HG02763 (cell line): ENCODE measurements at regions not wholly inside any gene's neighbourhood (a gene's known extent, or its start where the extent isn't known, plus 50 kb on each side); places are given as distances from the start of the nearest gene placed in this dataset.
A peak's percentile ranks its signal among the peaks of the same experiment; 100 is the strongest.
"Not testable (repeated sequence)": the region's sequence is repeated elsewhere in the genome, so short reads cannot be mapped to it uniquely, and the experiment has no call there.

Experiments used
- ATAC-seq: cut with Tn5 transposase; IDR thresholded peaks from one replicate; pipeline ENCODE4 v1.9.1; 2021; ENCODE audit warnings: mild to moderate bottlenecking, moderate library complexity; ENCODE audit not compliant: unreplicated experiment

DNA sequence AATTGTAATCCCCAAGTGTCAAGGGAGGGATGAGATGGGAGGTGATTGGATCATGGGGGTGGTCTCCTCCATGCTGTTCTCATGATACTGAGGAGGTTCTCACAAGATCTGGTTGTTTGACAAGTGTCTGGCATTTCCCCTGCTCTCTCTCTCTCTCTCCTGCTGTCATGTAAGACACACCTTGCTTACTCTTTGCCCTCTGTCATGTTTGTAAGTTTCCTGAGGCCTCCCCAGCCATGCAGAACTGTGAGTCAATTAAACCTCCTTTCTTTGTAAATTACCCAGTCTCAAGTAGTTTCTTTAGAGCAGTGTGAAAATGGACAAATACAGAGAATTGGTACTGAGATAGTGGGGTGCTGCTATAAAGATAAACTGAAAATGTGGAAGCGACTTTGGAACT, 207.9 kb downstream of the HINT1 start:
- ATAC-seq = no peak

DNA sequence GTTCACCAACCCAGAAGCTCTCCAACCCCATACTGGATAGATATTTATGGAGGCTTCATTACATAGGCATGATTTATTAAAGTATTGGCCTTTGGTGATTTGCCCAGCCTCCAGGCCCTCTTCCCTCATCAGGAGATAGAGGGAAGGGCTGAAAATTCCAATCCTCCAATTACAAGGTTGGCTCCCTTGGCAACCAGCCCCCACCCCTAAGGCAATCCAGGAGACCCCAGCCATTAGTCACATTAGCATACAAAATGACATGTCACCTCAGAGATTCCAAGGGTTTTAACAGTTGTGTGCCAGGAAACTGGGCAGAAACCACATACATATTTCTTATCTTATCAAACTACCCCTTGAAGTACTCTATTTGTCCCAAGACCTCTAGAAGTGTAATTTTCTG, 210.0 kb downstream of the HINT1 start:
- ATAC-seq = no peak

DNA sequence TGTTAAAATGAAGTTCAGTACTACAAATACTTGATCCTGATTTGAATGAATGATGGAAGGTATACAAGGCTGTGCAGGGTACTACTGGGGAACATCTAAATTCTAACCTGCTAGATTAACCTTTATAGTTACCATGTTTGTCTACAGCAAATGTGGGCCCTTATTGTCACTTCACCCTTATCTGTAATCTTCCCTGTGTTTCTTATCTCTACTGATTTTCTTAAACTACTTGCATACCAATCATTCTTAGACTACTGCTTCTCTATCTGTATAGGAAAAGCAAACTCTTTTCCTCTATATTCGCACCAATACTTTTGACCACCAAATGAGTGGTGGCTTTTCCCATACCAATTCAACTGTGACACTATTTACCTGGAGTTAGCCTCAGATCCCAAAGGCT, 210.7 kb downstream of the HINT1 start:
- no peak for ATAC-seq

DNA sequence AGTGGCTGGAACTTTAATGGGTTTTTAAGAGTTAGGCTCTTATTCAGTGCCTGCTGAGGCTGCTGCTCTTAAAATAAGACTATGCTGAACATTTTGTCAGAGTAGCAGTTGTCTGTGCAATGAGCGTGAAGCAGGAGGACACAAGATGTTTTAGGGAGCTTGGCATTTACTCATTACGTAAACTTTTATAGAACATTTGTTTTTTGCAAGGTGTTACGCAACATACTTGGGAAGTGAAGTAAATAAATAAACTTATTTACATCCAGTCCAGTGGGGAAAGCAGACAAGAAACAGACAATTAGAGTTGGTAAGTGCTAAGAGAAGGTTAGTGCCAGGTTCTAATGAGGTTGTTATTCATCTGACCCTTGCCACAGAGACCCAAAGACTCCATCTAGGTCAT, 226.0 kb downstream of the HINT1 start:
- no peak for ATAC-seq

DNA sequence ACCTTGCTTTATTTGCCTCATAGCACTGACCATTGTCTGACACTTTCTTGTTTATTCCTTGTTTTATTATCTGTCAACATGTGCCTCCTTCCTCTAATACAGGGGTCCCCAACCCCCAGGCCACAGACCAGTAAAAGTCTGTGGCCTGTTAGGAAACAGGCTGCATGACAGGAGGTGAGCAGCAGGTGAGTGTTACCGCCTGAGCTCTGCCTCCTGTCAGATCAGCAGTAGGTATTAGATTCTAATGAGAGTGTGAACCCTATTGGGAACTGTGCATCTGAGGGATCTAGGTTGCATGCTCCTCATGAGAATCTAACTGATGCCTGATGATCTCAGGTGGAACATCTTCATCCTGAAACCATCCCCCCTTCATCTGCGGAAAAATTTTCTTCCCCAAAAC, 228.0 kb downstream of the HINT1 start:
- ATAC-seq = no peak

DNA sequence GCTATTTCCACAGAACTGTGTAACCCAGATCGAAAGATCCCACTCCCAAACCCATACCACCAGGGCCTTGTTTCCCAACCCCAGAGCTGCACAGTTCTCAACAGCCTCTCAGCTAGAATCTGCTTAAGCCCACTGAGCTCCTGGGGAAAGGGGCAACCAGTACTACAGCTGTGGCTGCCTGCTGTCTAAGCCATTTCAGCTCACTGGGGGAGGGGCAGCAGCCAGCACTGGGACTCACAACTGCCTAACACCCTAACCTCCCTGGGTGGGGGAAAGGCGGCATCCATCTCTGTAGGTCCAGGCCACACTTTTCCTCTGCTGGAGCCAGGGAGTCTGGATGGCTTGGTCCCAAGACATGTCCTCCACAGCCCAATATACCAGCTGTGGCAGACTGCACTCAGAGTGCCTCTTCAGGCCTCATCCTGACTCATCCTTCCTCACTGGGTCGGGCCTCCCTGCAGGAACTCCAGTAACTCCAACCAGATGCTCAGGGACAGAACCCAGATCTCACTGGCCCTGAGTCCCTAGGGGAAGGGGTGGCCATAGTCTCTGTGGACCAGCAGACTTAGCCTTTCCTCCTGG, 241.4 kb downstream of the HINT1 start:
- no peak for ATAC-seq

DNA sequence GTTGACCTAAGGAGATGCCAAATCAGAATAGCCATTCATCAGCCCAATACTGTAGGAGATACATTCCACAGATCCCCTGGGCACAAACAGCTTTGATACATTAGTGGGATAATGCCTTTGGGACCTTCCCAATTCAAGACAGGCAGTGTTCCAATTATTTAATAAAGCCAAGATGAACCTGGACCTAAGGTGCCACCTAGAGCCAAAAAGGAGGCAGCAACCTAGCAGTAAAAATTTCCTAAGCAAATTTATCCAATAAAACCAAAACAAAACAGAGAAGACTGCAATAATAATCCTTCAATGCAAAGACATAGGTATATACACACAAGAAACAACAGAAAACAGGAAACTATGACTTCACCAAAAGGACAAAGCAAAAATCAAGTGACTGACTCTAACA, 253.0 kb downstream of the HINT1 start:
- no peak for ATAC-seq

DNA sequence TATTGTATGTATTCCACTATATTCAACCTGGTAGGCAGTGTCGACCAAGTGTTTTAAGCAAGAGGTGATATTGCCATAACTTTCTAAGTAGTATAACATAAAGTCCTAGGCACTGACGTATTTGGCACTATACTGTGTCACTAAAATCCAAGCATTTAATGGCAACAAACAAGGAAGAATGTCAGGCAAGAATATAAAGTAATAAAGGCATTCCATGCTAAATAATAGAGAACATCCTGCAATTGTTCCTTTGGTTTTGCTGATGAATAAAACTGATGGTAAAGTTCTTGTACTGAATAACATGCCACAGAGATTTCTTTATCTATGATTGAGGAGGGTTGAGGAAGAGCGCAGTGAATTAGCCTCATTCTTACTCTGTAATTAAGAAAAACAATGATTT, 256.9 kb downstream of the HINT1 start:
- ATAC-seq = no peak

DNA sequence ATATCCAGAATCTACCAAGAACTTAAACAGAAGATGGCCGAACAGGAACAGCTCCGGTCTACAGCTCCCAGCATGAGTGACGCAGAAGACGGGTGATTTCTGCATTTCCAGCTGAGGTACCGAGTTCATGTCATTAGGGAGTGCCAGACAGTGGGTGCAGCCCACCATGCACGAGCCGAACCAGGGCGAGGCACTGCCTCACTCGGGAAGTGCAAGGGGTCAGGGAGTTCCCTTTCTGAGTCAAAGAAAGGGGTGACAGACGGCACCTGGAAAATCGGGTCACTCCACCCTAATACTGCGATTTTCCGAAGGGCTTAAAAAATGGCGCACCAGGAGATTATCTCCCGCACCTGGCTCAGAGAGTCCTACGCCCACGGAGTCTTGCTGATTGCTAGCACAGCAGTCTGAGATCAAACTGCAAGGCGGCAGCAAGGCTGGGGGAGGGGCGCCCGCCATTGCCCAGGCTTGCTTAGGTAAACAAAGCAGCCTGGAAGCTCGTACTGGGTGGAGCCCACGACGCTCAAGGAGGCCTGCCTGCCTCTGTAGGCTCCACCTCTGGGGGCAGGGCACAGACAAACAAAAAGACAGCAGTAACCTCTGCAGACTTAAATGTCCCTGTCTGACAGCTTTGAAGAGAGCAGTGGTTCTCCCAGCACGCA, 267.4 kb downstream of the HINT1 start:
- ATAC-seq = not testable (repeated sequence)

DNA sequence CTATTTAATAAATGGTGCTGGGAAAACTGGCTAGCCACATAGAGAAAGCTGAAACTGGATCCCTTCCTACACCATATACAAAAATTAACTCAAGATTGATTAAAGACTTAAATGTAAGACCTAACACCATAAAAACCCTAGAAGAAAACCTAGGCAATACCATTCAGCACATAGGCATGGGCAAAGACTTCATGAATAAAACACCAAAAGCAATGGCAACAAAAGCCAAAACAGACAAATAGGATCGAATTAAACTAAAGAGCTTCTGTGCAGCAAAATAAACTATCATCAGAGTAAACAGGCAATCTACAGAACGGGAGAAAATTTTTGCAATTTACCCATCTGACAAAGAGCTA, 267.9 kb downstream of the HINT1 start:
- ATAC-seq = not testable (repeated sequence)

DNA sequence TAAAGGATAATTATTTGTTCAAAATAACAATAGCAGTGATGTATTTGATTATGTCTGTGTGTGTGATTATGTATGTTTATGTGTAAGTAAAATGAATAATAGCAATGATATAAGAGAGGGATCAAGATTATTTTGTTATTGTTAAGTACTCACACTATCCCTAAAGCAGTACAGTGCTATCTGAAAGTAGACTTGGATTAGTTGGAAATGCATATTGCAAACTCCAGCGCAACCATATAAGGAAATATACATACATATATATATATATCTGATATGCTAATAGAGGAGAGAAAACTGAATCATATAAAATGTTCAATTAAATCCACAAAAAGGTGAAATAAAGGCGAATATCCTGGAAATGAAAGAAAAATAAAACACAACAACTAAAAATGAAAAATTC, 268.4 kb downstream of the HINT1 start:
- no peak for ATAC-seq

DNA sequence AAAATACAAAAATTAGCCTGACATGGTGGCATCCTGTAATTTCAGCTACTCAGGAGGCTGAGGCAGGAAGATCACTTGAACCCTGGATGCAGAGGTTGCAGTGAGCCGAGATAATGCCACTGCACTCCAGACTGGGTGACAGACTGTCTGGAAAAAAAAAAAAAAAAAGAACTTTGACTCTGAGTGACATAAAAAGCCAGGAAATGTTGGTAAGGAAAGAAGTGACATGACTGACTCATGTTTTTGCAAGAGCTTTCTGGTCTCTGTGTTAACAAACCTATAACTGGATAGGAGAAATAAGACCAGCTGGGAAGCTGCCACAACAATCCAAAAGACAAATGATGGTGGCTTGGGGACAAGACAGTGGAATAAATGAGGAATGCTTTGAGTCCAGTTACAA, 272.1 kb downstream of the HINT1 start:
- no peak for ATAC-seq

DNA sequence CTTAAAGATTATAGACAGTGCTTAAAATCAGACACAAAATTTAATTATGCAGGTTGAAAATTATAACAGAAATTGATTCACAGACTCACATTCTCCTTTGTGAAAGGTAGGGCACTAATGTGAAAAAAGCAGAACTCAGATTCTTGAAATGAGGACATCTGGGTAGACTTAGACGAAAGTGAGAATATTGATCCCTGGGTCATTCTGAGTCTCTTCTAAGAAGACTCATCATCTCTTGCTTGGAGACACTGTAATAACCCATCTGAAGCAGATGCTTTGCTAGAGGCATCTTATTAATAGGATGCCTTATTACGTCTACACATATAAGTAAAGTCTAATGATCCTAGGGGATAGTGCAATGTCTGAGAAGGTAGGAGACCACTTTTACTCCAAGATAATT, 274.4 kb downstream of the HINT1 start:
- ATAC-seq = no peak

DNA sequence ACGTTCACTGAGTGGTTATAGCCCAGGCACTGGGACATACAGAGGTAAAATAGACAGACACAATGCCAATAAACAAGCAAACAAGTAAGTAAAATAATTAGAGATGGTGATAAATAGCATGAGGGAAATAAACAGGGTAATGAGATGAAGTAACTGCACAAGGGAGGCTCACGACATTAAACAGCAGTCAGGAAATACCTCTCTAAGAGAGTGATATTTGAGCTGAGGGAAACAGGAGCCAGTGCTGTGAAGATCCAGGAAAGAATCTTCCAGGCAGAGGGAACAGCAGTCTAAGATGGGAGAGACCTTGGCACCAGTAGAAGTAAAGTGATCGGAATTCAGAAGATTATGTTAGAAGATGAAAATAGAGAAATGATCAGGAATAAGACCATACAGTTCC, 279.4 kb downstream of the HINT1 start:
- no peak for ATAC-seq

DNA sequence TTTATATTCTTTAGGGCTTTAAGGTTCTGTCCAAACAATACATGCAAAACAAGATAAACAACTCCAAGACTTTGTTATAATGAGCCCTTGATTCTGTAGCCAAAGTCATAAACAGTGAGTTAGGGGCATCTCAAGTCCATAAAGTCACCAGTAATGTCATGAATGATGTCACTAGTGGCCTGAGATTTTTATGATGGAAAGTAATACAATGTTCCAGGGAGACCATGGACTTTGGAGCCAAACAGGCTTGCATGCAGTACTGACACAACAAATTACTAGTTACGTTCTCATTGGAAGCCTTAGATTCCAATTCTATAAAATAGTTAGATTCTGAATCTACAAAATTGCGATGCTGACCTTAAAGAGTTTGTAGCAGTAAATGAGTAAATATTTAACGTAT, 280.0 kb downstream of the HINT1 start:
- ATAC-seq = no peak

DNA sequence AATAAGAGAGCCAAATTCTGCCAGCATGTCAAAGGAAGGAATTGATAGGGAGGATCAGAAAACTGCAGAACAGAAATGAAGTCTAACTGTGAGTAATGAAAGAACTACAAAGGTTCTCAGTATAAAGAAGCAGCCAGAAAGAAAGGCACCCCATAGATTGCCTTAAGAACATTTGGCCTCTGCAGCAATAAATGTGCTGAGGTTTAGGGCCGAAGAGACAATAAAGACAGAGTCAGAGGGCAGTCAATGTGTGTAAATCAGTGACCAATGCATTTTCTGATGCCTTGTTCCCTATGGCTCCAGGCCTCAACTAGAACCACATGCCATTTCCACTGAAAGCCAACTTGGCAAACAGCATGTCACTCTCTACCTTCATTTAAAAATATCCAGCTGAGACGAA, 281.0 kb downstream of the HINT1 start:
- ATAC-seq = no peak

DNA sequence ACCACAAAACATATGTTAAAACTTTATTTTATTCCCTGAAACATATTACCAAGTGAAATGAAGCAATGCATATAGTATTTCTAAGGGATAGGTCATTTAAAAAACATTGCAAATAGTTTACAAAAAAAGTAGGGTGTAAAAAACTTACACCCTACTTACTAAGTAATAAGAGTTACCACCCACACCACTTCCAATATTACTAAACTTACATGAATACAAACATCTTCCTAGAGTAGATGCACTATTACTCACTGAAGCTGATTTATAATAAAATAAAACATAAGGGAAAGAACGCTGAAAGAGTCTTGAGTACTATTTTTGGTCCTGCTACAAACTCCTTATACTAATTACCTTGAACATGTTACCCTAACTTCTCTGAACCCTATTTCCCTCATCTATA, 289.4 kb downstream of the HINT1 start:
- ATAC-seq = no peak

DNA sequence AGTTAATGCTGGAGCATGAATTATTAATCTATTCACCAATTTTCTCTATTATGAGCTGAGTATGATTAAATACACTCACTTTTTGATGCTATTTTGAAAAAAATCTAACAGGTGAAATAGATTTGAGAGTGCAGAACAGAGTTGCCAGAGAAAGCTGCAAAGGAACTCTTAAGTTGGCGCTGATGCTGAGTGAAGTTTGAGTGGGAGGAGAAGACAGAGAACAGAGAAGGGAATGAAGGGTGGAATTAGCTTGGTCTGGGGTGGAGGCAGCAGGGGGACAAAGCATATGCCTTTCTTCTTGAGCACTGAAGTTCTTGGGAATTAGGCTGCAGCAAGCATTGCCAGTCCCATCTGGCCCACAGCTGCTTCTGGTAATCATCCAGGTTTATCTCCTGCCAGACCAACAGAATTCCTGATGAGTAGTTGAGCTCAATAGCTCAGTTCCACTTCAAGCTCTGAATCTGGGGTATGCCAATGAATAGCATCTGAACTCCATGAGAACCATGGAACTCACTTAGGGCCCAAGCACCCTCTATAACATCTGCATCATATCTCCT, 290.1 kb downstream of the HINT1 start:
- ATAC-seq = no peak

DNA sequence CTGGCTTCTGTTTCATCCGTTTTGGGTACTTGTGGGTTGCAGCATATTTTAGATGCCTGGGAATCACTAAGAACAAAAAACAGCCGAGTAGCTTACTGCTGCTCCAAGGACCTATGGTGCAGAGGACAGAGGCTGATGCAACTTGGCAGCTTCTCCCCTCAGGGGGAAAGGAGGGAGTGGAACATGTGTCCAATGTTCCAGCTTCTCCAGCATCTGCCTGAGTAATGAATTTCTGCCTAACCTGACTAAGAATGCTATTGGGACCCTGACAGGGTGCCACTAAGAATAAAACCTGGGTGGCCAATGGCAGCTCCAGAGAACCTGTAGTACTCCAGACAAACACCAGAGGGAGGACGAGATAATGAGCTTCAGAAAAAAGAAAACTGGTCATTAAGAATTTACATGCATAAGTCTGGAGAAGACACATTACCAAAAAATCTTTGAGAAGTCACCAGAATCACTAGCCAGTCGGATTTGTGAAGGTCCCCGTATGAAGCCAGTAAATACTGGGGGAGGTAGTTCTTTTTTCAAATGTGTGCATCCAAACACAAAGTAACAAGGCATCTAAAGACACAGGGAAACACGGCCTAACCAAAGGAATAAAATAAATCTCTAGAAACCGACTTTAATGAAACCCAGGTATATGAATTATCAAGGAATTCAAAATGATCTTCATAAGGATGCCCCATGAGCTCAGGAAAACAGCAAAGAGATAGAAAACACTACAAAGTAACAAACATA, 293.5 kb downstream of the HINT1 start:
- ATAC-seq = peak; percentile 73

DNA sequence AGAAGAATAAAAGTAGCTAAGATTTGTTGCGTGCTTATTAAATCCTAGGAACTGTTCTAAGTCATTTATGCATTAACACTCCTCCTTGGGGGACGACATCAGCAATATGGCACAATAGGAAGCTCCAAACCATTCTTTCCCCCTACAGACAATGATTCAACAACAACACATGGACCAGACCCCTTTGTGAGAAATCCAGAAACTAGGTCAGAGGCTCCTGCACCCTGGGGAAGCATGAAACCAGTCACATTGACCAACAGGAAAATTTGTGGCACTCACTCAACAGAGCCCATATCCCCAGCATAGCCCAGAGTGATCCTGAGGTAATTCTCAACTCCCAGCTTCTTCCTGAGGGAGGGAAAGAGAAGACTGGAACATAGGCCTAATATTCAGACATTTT, 294.4 kb downstream of the HINT1 start:
- no peak for ATAC-seq

DNA sequence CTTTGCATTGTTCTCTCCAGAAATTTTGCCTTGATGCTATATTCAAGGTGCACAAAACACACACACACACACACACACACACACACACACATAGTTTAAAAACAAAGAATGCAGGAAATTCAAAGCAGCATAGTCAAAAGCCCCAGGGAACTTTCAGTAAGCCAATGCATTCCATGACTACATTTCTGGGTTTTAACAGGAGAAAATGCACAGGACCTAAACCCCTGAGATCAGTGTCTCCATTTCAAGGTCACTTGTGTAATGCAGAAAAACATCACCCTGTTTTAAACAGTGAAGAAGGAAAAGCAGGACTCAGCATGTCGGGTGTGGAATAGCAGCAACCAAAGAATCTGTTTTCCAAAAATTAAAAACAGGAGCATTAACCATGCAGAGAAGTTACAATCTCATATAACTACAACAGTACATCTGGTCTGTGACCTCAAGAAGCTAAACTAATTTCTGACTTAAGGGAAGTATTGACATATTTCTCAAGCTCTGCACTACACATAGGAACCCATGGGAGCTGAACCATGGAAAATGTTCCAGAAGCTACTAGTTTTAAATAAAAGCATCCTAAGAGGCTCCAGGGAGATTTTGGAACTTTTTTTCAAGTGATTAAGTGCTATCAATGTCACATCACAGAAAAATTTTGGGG, 296.7 kb downstream of the HINT1 start:
- ATAC-seq = no peak
